ENCODE measurements at regions not wholly inside any gene's neighbourhood (a gene's known extent, or its start where the extent isn't known, plus 50 kb on each side); places are given as distances from the start of the nearest gene placed in this dataset.
"Not testable (repeated sequence)": the region's sequence is repeated elsewhere in the genome, so short reads cannot be mapped to it uniquely, and the experiment has no call there.

- H3K4me1 Mint-ChIP-seq (ENCODE audit: low read depth), result peaks cover 3% of the 10 kb centered on the region
- no peak overlapping the region for H3K4me3 Mint-ChIP-seq
- no peak overlapping the region for H3K27ac Mint-ChIP-seq
- peaks cover 7% of the 10 kb centered on the region for H3K36me3 Mint-ChIP-seq
- H3K9me3 Mint-ChIP-seq (ENCODE audit: low read depth), result no peaks in the 10 kb centered on the region
- peaks cover 2% of the 10 kb centered on the region for H3K27me3 Mint-ChIP-seq
Measured at GRCh38 chr4:123588631-123589241, 192.1 kb downstream of the SPRY1 start.

GRCh38 chr4:123589301-123589700 is 192.7 kb downstream of the SPRY1 start:
- peaks cover 7% of the 10 kb centered on the region for H3K36me3 Mint-ChIP-seq
- no peaks in the 10 kb centered on the region for H3K9me3 Mint-ChIP-seq (ENCODE audit: low read depth)
- H3K27me3 Mint-ChIP-seq, result peaks cover 2% of the 10 kb centered on the region
- no peak overlapping the region for H3K27ac Mint-ChIP-seq
- no peak overlapping the region for H3K4me3 Mint-ChIP-seq
- H3K4me1 Mint-ChIP-seq (ENCODE audit: low read depth), result peaks cover 4% of the 10 kb centered on the region

- Mint-ChIP-seq H3K36me3 (peaks cover 4% of the 10 kb centered on the region), H3K27ac (no peak overlapping the region), H3K9me3 (ENCODE audit: low read depth) (no peaks in the 10 kb centered on the region), H3K4me1 (ENCODE audit: low read depth) (peaks cover 4% of the 10 kb centered on the region), H3K4me3 (no peak overlapping the region), H3K27me3 (no peaks in the 10 kb centered on the region)
Measured at GRCh38 chr4:123591875-123592274, 195.3 kb downstream of the SPRY1 start.

- no peaks in the 10 kb centered on the region for H3K9me3 Mint-ChIP-seq (ENCODE audit: low read depth)
- peaks cover 4% of the 10 kb centered on the region for H3K36me3 Mint-ChIP-seq
- H3K27me3 Mint-ChIP-seq, result no peaks in the 10 kb centered on the region
- H3K27ac Mint-ChIP-seq, result no peak overlapping the region
- H3K4me1 Mint-ChIP-seq (ENCODE audit: low read depth), result peaks cover 9% of the 10 kb centered on the region
- H3K4me3 Mint-ChIP-seq, result no peak overlapping the region
Measured at GRCh38 chr4:123593655-123594054, 197.1 kb downstream of the SPRY1 start.

GRCh38 chr4:123596805-123597204 is 200.2 kb downstream of the SPRY1 start:
- H3K9me3 Mint-ChIP-seq (ENCODE audit: low read depth), result no peaks in the 10 kb centered on the region
- no peaks in the 10 kb centered on the region for H3K36me3 Mint-ChIP-seq
- H3K4me1 Mint-ChIP-seq (ENCODE audit: low read depth), result peaks cover 37% of the 10 kb centered on the region
- H3K4me3 Mint-ChIP-seq, result no peak overlapping the region
- H3K27ac Mint-ChIP-seq, result no peak overlapping the region
- no peaks in the 10 kb centered on the region for H3K27me3 Mint-ChIP-seq

- Mint-ChIP-seq H3K27me3 (no peaks in the 10 kb centered on the region), H3K4me1 (ENCODE audit: low read depth) (peaks cover 42% of the 10 kb centered on the region), H3K27ac (no peak overlapping the region), H3K4me3 (no peak overlapping the region), H3K9me3 (ENCODE audit: low read depth) (no peaks in the 10 kb centered on the region), H3K36me3 (no peaks in the 10 kb centered on the region)
Measured at GRCh38 chr4:123597586-123597985, 201.0 kb downstream of the SPRY1 start.

- Mint-ChIP-seq H3K36me3 (no peaks in the 10 kb centered on the region), H3K4me1 (ENCODE audit: low read depth) (peaks cover 49% of the 10 kb centered on the region), H3K4me3 (no peak overlapping the region), H3K9me3 (ENCODE audit: low read depth) (no peaks in the 10 kb centered on the region), H3K27me3 (no peaks in the 10 kb centered on the region), H3K27ac (no peak overlapping the region)
Measured at GRCh38 chr4:123598331-123598730, 201.7 kb downstream of the SPRY1 start.

GRCh38 chr4:123599061-123599919 is 202.7 kb downstream of the SPRY1 start:
- Mint-ChIP-seq H3K27ac (peak overlapping the region; percentile 78), H3K9me3 (ENCODE audit: low read depth) (no peaks in the 10 kb centered on the region), H3K36me3 (no peaks in the 10 kb centered on the region), H3K4me1 (ENCODE audit: low read depth) (peaks cover 48% of the 10 kb centered on the region), H3K27me3 (no peaks in the 10 kb centered on the region), H3K4me3 (no peak overlapping the region)

- H3K36me3 Mint-ChIP-seq, result no peaks in the 10 kb centered on the region
- peaks cover 48% of the 10 kb centered on the region for H3K4me1 Mint-ChIP-seq (ENCODE audit: low read depth)
- H3K27me3 Mint-ChIP-seq, result no peaks in the 10 kb centered on the region
- H3K27ac Mint-ChIP-seq, result peak overlapping the region; percentile 84
- no peaks in the 10 kb centered on the region for H3K9me3 Mint-ChIP-seq (ENCODE audit: low read depth)
- peak overlapping the region; percentile 61 for H3K4me3 Mint-ChIP-seq
Measured at GRCh38 chr4:123599920-123600810, 203.6 kb downstream of the SPRY1 start.

GRCh38 chr4:123600987-123601904 is 204.7 kb downstream of the SPRY1 start:
- Mint-ChIP-seq H3K36me3 (no peaks in the 10 kb centered on the region), H3K4me3 (no peak overlapping the region), H3K4me1 (ENCODE audit: low read depth) (peaks cover 48% of the 10 kb centered on the region), H3K27me3 (no peaks in the 10 kb centered on the region), H3K9me3 (ENCODE audit: low read depth) (no peaks in the 10 kb centered on the region), H3K27ac (no peak overlapping the region)

GRCh38 chr4:123602007-123602406 is 205.4 kb downstream of the SPRY1 start:
- Mint-ChIP-seq H3K9me3 (ENCODE audit: low read depth) (no peaks in the 10 kb centered on the region), H3K27me3 (no peaks in the 10 kb centered on the region), H3K36me3 (no peaks in the 10 kb centered on the region), H3K27ac (no peak overlapping the region), H3K4me3 (no peak overlapping the region), H3K4me1 (ENCODE audit: low read depth) (peaks cover 54% of the 10 kb centered on the region)

GRCh38 chr4:123603165-123603564 is 206.6 kb downstream of the SPRY1 start:
- Mint-ChIP-seq H3K4me1 (ENCODE audit: low read depth) (peaks cover 57% of the 10 kb centered on the region), H3K27ac (no peak overlapping the region), H3K9me3 (ENCODE audit: low read depth) (no peaks in the 10 kb centered on the region), H3K36me3 (no peaks in the 10 kb centered on the region), H3K4me3 (no peak overlapping the region), H3K27me3 (no peaks in the 10 kb centered on the region)

GRCh38 chr4:123605797-123606196 is 209.2 kb downstream of the SPRY1 start:
- H3K4me3 Mint-ChIP-seq; H3K27me3 Mint-ChIP-seq; H3K9me3 Mint-ChIP-seq (ENCODE audit: low read depth); H3K27ac Mint-ChIP-seq; H3K36me3 Mint-ChIP-seq: not testable (repeated sequence)
- H3K4me1 Mint-ChIP-seq (ENCODE audit: low read depth), result peaks cover 33% of the 10 kb centered on the region

GRCh38 chr4:123606336-123606735 is 209.7 kb downstream of the SPRY1 start:
- Mint-ChIP-seq H3K27ac (no peak overlapping the region), H3K4me1 (ENCODE audit: low read depth) (peaks cover 28% of the 10 kb centered on the region), H3K4me3 (no peak overlapping the region), H3K36me3 (no peaks in the 10 kb centered on the region), H3K9me3 (ENCODE audit: low read depth) (no peaks in the 10 kb centered on the region), H3K27me3 (no peaks in the 10 kb centered on the region)

All from activated naive CD8-positive, alpha-beta T cell (primary cell).